KBM-7 (cell line): ENCODE measurements at regions not wholly inside any gene's neighbourhood (a gene's known extent, or its start where the extent isn't known, plus 50 kb on each side); places are given as distances from the start of the nearest gene placed in this dataset.
"Not testable (repeated sequence)": the region's sequence is repeated elsewhere in the genome, so short reads cannot be mapped to it uniquely, and the experiment has no call there.

Experiments used
- DNase-seq: peaks from one replicate; pipeline ENCODE4 v3.0.0-alpha.2; 2015
- in situ Hi-C: fragments of 300-500 bp; cut with MboI; formaldehyde crosslinking; loops from 2 replicates; pipeline ENCODE4 v1.14.3; 2020; ENCODE audit warnings: low sequenced_read_pairs, low pct_unique_long_range_greater_than_20kb, mixed read lengths

- in situ Hi-C loops: no loop called here
- no peak for DNase-seq
Measured at GRCh38 chr11:26937386-26937785, 56.5 kb upstream of the FIBIN start.

GRCh38 chr11:26940501-26940900 lies 53.4 kb upstream of the FIBIN start:
- DNase-seq, in situ Hi-C loops: not testable (repeated sequence)

GRCh38 chr11:26942356-26942755 lies 51.6 kb upstream of the FIBIN start:
- in situ Hi-C loops: no loop called here
- DNase-seq: no peak

- DNase-seq: no peak
- in situ Hi-C loops: no loop called here
Measured at GRCh38 chr11:26943636-26944035, 50.3 kb upstream of the FIBIN start.
